HG03520 (cell line): ENCODE measurements at regions not wholly inside any gene's neighbourhood (a gene's known extent, or its start where the extent isn't known, plus 50 kb on each side); places are given as distances from the start of the nearest gene placed in this dataset.
"Not testable (repeated sequence)": the region's sequence is repeated elsewhere in the genome, so short reads cannot be mapped to it uniquely, and the experiment has no call there.

ENCODE experiments used
- ATAC-seq: cut with Tn5 transposase; IDR thresholded peaks from one replicate; pipeline ENCODE4 v1.9.1; 2021; ENCODE audit warnings: mild to moderate bottlenecking, moderate library complexity; ENCODE audit not compliant: unreplicated experiment

GRCh38 chr6:67003844-67004243, 1296.8 kb upstream of the EYS start:
- ATAC-seq, result no peak

DNA sequence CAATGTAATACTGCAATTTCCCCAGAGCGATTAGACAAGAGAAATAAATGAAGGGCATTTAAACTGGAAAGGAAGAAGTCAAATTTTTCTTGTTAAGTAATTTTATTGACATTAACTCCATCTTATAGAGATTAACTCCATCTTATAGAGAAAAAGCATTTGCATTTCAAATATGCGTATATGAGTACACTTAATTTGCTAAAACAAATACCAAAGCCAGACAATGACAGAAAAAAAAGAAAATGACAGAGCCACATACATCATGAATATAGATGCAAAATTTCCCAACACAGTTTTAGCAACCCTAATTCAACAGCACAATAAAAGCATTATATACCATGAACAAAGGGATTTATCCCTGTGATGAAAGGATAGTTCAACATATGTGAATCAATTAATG, 1293.1 kb upstream of the EYS start:
- ATAC-seq, result no peak

GRCh38 chr6:66997579-66997978, 1290.6 kb upstream of the EYS start:
- ATAC-seq, result not testable (repeated sequence)

GRCh38 chr6:66995669-66996068, 1288.6 kb upstream of the EYS start:
- ATAC-seq, result no peak

DNA sequence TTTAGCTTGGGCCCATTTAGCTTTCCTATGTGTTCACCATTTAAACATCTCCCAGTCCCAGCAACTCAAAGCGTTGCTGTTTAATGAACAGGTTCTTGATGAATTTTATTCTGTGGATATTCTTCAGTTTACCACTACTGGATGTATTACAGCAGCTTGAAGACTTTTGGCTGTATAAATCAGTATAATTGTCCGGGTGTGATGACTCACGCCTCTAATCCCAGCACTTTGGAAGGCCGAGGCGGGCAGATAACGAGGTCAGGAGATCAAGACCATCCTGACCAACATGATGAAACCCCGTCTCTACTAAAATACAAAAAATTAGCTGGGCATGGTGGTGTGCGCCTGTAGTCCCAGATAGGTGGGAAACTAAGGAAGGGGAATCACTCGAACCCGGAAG, 1286.7 kb upstream of the EYS start:
- not testable (repeated sequence) for ATAC-seq

DNA sequence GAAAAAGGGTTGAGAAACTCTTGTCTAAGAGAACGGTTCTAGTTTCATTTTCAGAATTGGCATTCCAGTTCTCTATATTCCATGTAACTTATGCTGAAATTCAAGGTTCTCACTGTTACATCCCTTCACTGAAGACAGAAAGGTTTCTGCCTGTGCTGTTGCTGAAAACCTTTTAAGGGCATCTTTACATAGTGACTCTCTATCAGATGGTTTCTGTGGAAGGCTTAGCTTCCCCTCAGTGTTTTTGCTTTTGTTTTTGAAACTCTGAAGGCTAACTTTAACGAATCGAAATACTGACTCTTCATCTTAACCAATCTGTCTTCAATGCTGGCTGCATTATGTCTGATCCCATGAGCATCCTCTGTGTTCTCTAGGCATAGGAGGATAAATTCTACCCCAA, 1286.2 kb upstream of the EYS start:
- no peak for ATAC-seq

DNA sequence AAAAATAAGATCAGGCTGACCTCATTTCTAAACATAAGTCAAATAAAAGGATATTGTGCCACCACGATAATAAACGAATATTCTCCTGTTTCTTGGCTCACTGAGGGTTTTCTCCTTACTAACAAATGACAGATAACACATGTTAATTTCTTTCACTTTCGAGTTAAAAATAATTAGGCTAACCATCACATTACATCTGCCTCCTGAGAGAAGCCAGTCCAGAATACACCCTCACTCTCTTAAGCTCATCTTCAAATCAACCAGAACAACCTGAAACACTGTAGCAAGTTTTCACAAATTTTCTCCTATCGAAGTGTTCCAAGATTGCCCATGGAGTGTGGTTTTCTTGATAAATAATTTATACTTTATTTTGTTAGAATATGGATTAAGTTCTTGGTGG, 1285.6 kb upstream of the EYS start:
- no peak for ATAC-seq

- no peak for ATAC-seq
Observed at GRCh38 chr6:66986940-66987339, 1279.9 kb upstream of the EYS start.

- ATAC-seq, result no peak
Observed at GRCh38 chr6:66985816-66986215, 1278.8 kb upstream of the EYS start.

DNA sequence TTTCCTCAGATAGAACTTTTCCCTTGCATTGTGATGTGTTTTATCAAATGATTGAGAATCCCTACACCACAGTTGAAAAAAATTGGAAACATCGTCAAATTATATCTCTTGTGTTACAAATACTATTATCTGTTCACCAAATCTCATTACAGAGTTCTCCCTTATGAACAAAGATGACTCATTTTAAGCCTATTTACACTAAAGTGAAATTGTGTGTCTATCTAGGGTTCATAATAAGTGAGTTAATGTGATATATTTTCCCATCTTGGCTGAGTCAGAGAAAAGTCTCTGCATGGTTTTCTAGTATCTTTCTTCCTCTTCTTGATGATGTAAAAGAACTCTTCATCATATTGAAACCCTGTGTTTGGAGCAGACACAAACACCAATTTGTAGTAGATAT, 1263.3 kb upstream of the EYS start:
- no peak for ATAC-seq

- no peak for ATAC-seq
Observed at GRCh38 chr6:66965227-66965626, 1258.2 kb upstream of the EYS start.

DNA sequence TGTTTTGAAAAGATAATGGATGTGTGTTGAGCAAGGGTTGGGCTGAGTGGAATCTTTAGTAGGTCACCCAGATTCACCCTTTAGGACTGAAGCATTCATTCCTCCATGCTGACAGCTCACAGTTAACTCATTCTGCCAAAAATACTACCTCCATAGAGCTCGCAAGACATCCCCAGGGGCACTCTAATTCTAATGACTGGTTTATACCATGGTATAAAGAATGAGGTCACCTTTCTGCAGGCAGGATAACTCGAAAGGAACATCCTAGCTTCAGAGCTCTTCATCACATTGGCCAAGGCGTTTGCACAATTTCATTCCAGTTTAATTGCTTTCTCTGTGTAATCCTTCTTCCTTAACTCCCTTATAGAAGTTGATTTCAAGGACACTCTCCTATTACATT, 1257.2 kb upstream of the EYS start:
- no peak for ATAC-seq

DNA sequence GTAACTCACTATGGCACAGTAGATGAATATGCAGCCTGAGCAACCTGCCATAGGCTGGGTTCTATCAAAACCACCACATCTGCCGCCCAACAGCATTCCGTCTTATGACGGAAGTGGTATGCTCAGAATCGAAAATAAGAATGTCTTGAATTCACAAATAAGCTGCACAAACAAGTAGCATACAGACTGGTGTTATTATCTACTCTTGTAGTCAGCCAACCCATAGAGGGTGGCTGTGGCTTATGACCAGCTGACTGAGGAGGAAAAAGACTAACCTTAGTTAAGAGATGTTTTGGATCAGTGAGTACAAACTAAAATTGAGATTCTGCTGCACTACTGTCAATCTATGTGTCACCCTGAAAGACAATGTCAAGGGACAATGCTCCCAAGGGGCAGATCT, 1255.1 kb upstream of the EYS start:
- no peak for ATAC-seq

DNA sequence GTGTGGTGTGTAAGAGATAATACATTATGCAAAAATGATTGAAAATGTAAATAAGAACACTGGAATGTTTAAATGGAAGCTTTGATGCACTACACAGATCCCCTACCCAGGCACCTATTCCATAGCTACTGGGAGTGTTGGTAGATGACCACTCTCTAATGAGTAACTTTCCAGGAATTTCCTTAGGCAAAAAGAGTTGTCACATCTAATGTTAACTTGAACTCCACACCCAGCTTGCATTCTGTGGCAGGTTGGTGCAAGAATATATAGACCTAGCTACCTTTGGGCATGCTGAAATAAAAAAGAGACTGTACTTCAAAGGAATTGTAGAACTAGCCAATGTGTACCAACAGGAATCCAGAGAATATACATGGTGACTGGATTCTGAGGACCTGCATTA, 1254.2 kb upstream of the EYS start:
- no peak for ATAC-seq

- ATAC-seq, result no peak
Observed at GRCh38 chr6:66949191-66949661, 1242.2 kb upstream of the EYS start.

DNA sequence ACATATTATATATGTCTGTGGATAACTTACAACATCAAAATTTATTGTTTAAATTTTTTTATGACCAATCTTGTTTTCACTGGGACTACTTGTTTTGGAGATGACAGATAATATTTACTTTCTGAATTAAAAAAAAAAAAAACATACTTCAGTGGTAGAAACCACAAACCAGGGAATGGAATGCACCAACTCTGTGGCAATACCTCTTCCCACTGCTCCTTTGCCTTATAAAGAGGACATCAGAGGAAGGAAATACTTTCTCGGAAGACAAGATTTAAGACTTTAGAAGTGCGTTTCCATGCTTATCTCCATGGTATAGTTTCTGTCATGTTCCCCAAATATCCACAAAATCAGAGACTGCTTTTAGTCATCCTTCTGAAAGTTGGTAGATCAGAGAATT, 1241.1 kb upstream of the EYS start:
- no peak for ATAC-seq

- ATAC-seq, result no peak
Observed at GRCh38 chr6:66940003-66940402, 1233.0 kb upstream of the EYS start.

GRCh38 chr6:66937180-66937579, 1230.2 kb upstream of the EYS start:
- ATAC-seq, result no peak

DNA sequence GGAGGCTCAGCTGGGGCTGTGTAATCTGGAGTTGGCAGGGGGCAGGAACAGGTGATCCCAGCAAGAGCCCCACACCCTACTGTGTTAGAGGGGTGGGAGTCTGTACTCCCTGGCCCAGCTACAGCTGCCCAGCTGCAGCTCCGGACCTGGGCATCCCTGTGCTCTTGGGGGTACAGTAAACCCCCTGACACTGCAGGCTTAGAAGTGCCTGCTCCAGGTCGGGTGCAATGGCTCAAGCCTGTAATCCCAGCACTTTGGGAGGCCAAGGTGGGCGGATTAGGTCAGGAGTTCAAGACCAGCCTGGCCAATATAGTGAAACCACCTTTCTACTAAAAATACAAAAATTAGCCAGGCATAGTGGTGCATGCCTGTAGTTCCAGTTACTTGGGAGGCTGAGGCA, 1228.6 kb upstream of the EYS start:
- ATAC-seq, result no peak

- no peak for ATAC-seq
Observed at GRCh38 chr6:66931787-66932186, 1224.8 kb upstream of the EYS start.

GRCh38 chr6:66930559-66931290, 1223.7 kb upstream of the EYS start:
- no peak for ATAC-seq

DNA sequence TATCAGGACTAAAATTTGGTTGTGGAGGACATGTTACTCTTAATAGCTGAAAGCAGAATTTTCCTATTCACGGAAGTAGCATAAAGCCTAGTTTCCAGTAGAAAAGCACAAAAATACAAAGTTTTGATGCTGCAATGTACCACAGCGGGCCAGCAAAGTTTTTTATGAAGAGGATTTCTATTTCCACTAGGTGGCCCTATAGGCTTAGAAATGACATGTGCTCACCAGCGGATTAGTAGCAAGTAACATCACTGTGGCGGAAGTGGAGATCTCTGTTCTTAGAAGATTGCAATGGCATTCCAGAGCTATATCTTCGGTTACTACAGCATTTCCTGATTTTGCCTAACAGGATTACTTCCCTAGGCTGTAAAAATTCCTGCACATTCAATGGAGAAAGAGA, 1219.0 kb upstream of the EYS start:
- ATAC-seq, result no peak

DNA sequence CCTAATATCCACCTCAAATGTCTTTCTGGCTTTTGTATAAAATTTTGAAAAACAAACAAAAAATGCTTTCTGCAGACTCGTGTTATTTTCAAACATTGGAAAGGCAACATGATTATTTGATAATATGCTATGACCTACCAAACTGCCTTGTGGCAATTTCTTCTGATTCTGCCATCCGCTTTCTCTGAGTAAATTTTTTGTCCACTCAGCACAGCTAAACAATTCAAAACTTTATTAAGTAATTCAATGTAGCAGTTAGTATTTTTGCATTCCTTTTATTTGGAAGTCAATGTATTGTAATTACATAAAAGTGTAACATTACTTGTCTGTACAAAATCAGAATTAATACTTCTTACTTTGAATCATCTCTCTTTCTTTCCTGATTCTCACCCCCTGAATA, 1206.6 kb upstream of the EYS start:
- no peak for ATAC-seq
